ENCODE measurements at regions not wholly inside any gene's neighbourhood (a gene's known extent, or its start where the extent isn't known, plus 50 kb on each side); places are given as distances from the start of the nearest gene placed in this dataset.

DNA sequence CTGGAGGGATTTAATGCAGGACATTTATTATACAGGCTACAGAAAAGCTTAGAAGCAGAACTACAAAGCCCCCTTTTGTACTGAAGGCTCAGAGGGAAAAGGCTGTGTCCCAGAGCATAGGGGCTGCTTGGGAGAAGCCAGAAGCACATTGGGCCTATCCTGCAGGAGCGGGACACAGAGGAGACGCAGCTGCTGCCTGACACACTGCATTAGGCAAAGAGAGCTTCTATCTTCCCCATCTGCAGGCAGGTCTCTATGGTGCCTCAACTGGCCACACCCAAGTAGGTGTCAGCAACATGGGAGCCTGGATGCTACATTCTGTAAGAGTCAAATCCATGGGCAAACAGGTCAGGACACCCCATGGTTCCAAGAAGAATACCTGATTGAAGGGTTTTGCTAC, 595.9 kb downstream of the AJAP1 start:
- TF ChIP-seq POLR2A (IDR thresholded peaks at IDR 0.05) (no peak), CTCF (IDR thresholded peaks at IDR 0.05 in 4 of 5, conservative IDR thresholded peaks at IDR 0.05 in 1 of 5) (no peak)

Data from gastrocnemius medialis (tissue), 4 donors.